PC-3 (cell line): ENCODE measurements at regions not wholly inside any gene's neighbourhood (a gene's known extent, or its start where the extent isn't known, plus 50 kb on each side); places are given as distances from the start of the nearest gene placed in this dataset.

ENCODE experiments used
- CTCF ChIP-seq: fragments of 300-600 bp; sonication (generic); conservative IDR thresholded peaks from 2 replicates; pipeline ENCODE4 v1.5.1; 2017; ENCODE audit warnings: antibody characterized with exemption, low read depth, mild to moderate bottlenecking, low read length
- EZH2 ChIP-seq: fragments of 300-600 bp; sonication (generic); IDR thresholded peaks from one replicate; pipeline ENCODE4 v1.6.1; 2017; ENCODE audit warnings: antibody characterized with exemption, mild to moderate bottlenecking, low read length; ENCODE audit not compliant: unreplicated experiment
- EZH2phosphoT487 ChIP-seq: fragments of 300-600 bp; sonication (generic); IDR thresholded peaks from 2 replicates; pipeline ENCODE4 v1.6.1; 2018; ENCODE audit warnings: mild to moderate bottlenecking, antibody characterized with exemption, low read length, borderline replicate concordance

- no peak for TF ChIP-seq CTCF
- TF ChIP-seq EZH2, result no peak
- TF ChIP-seq EZH2phosphoT487, result no peak
Measured at GRCh38 chr17:30589431-30589830, 112.2 kb downstream of the GOSR1 start.
